Thoracic aorta (tissue), 2 donors: ENCODE measurements at regions not wholly inside any gene's neighbourhood (a gene's known extent, or its start where the extent isn't known, plus 50 kb on each side); places are given as distances from the start of the nearest gene placed in this dataset.

ENCODE experiments used
- ATAC-seq: fragments of 150-250 bp; one replicate; pipeline ENCODE4 v1.8.0; 2017; ENCODE audit warnings: low read depth; ENCODE audit not compliant: insufficient number of reproducible peaks, low FRiP score
- DNase-seq: peaks from one replicate; pipeline ENCODE4 v3.0.0-alpha.2; 2020; ENCODE audit warnings: low spot score
- H3K27ac ChIP-seq, 2 donors: fragments of 200-600 bp; sonication (generic); 1 replicate in 1 of 2; 2 replicates in 1 of 2; pipeline ENCODE4 v1.5.1; 2016; ENCODE audit warnings: mild to moderate bottlenecking in 2 of 2, moderate library complexity in 2 of 2
- H3K27me3 ChIP-seq: fragments of 200-600 bp; sonication (generic); replicated peaks from 2 replicates; pipeline ENCODE4 v1.6.0; 2016; ENCODE audit warnings: mild to moderate bottlenecking; ENCODE audit not compliant: insufficient read depth
- H3K36me3 ChIP-seq: fragments of 200-600 bp; sonication (generic); one replicate; pipeline ENCODE4 v1.5.1; 2016
- H3K4me1 ChIP-seq, 2 donors: fragments of 200-600 bp; sonication (generic); 1 replicate in 1 of 2; 2 replicates in 1 of 2; pipeline versions ENCODE4 v1.5.1 to v1.6.0; 2016; ENCODE audit warnings: low read depth in 2 of 2, mild to moderate bottlenecking in 1 of 2; ENCODE audit not compliant: control insufficient read depth in 1 of 2
- H3K4me3 ChIP-seq: fragments of 200-600 bp; sonication (generic); 2 replicates; pipeline ENCODE4 v1.5.1; 2016; ENCODE audit warnings: mild to moderate bottlenecking
- H3K9me3 ChIP-seq: fragments of 200-600 bp; sonication (generic); 2 replicates; pipeline ENCODE4 v1.5.1; 2016
- CTCF ChIP-seq: fragments of 200-600 bp; sonication (generic); IDR thresholded peaks from one replicate; pipeline ENCODE4 v1.5.1; 2019; ENCODE audit warnings: antibody characterized with exemption

GRCh38 chr14:104528496-104528895, 51.1 kb upstream of the C14orf180 start:
- DNase-seq = no peak
- H3K4me1 ChIP-seq = no peaks in the 10 kb centered on the region
- peaks cover 6% of the 10 kb centered on the region for H3K9me3 ChIP-seq
- no peaks in the 10 kb centered on the region for H3K27me3 ChIP-seq
- no peak overlapping the region for H3K4me3 ChIP-seq
- H3K27ac ChIP-seq = no peak overlapping the region
- no peak for ATAC-seq
- no peak for TF ChIP-seq CTCF
- no peaks in the 10 kb centered on the region for H3K36me3 ChIP-seq
